MM.1S (cell line): ENCODE measurements at regions not wholly inside any gene's neighbourhood (a gene's known extent, or its start where the extent isn't known, plus 50 kb on each side); places are given as distances from the start of the nearest gene placed in this dataset.

ENCODE experiments used
- EZH2 ChIP-seq: fragments of 300-600 bp; sonication (generic); optimal IDR thresholded peaks from 2 replicates; pipeline ENCODE3; 2017; ENCODE audit warnings: low read depth, mild to moderate bottlenecking, antibody characterized with exemption, low read length, mixed read lengths
- EZH2phosphoT487 ChIP-seq: fragments of 300-600 bp; sonication (generic); IDR thresholded peaks from 2 replicates; pipeline ENCODE4 v1.6.1; 2018; ENCODE audit warnings: antibody characterized with exemption, low read length
- TF ChIP-seq, protein P1 (sequence below): fragments of 300-600 bp; sonication (generic); IDR thresholded peaks from 2 replicates; pipeline ENCODE4 v1.5.1; 2016; ENCODE audit warnings: antibody characterized with exemption, low read length, mixed read lengths

- TF ChIP-seq, protein P1, sequence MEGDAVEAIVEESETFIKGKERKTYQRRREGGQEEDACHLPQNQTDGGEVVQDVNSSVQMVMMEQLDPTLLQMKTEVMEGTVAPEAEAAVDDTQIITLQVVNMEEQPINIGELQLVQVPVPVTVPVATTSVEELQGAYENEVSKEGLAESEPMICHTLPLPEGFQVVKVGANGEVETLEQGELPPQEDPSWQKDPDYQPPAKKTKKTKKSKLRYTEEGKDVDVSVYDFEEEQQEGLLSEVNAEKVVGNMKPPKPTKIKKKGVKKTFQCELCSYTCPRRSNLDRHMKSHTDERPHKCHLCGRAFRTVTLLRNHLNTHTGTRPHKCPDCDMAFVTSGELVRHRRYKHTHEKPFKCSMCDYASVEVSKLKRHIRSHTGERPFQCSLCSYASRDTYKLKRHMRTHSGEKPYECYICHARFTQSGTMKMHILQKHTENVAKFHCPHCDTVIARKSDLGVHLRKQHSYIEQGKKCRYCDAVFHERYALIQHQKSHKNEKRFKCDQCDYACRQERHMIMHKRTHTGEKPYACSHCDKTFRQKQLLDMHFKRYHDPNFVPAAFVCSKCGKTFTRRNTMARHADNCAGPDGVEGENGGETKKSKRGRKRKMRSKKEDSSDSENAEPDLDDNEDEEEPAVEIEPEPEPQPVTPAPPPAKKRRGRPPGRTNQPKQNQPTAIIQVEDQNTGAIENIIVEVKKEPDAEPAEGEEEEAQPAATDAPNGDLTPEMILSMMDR: no peak
- TF ChIP-seq EZH2phosphoT487 (no peak), EZH2 (no peak)
These were observed 290.4 kb downstream of the TOX3 start for GRCh38 chr16:52256310-52257078.
